PC-9 (cell line): ENCODE measurements at regions not wholly inside any gene's neighbourhood (a gene's known extent, or its start where the extent isn't known, plus 50 kb on each side); places are given as distances from the start of the nearest gene placed in this dataset.

Experiments used
- BruUV-seq: library from RNA; stranded (reverse); fragments of 400-500 nt; replicated peaks from 2 replicates; lab custom pipeline; 2021; lab: Mats Ljungman, UMichigan
- CTCF ChIA-PET: fragments of 300-600 bp; sonication (Branson Sonifier 250); formaldehyde crosslinking; loops from one replicate; lab custom pipeline; 2022; ENCODE audit warnings: antibody characterized with exemption; lab: Charles Lee
- POLR2A ChIA-PET: fragments of 300-600 bp; sonication (Branson Sonifier 250); formaldehyde crosslinking; loops from one replicate; lab custom pipeline; 2022; ENCODE audit warnings: antibody characterized with exemption; ENCODE audit not compliant: unreplicated experiment; lab: Charles Lee
- DNase-seq, 2 experiments: peaks; one replicate each; pipeline versions ENCODE4 v3.0.0 to v3.0.0-alpha.2; 2015 to 2022; ENCODE audit warnings: mixed read lengths in 1 of 2
- H2AFZ ChIP-seq: fragments of 200-600 bp; sonication (generic); 2 replicates; pipeline ENCODE4 v1.8.1; 2017; ENCODE audit warnings: antibody characterized with exemption
- H3F3A ChIP-seq: fragments of 200-600 bp; sonication (generic); 2 replicates; pipeline ENCODE4 v1.8.1; 2017; ENCODE audit warnings: antibody characterized with exemption, mild to moderate bottlenecking, low read depth; ENCODE audit not compliant: insufficient read depth
- H3K27ac ChIP-seq: fragments of 200-600 bp; sonication (generic); 2 replicates; pipeline ENCODE4 v1.6.1; 2016; ENCODE audit warnings: mixed run types
- H3K27me3 ChIP-seq: fragments of 200-600 bp; sonication (generic); 2 replicates; pipeline ENCODE4 v1.6.1; 2016; ENCODE audit warnings: low read depth, mixed run types; ENCODE audit not compliant: insufficient read depth
- H3K36me3 ChIP-seq: fragments of 200-600 bp; sonication (generic); 2 replicates; pipeline ENCODE4 v1.6.1; 2016; ENCODE audit warnings: low read depth, mixed run types
- H3K4me1 ChIP-seq: fragments of 200-600 bp; sonication (generic); replicated peaks from 2 replicates; pipeline ENCODE4 v1.6.1; 2016; ENCODE audit warnings: mixed run types; ENCODE audit not compliant: insufficient read depth
- H3K4me2 ChIP-seq: fragments of 200-600 bp; sonication (generic); 2 replicates; pipeline ENCODE4 v1.6.1; 2017; ENCODE audit warnings: mixed run types
- H3K4me3 ChIP-seq: fragments of 200-600 bp; sonication (generic); 2 replicates; pipeline ENCODE4 v1.6.1; 2016; ENCODE audit warnings: mixed run types
- H3K79me2 ChIP-seq: fragments of 200-600 bp; sonication (generic); 2 replicates; pipeline ENCODE4 v1.6.1; 2017; ENCODE audit warnings: low read depth, mixed run types
- H3K9me2 ChIP-seq: fragments of 200-600 bp; sonication (generic); 2 replicates; pipeline ENCODE4 v1.8.1; 2017; ENCODE audit warnings: mild to moderate bottlenecking; ENCODE audit not compliant: insufficient read depth
- H3K9me3 ChIP-seq: fragments of 200-600 bp; sonication (generic); 2 replicates; pipeline ENCODE4 v1.8.1; 2016; ENCODE audit warnings: low read depth; ENCODE audit not compliant: insufficient read depth
- H4K20me1 ChIP-seq: fragments of 200-600 bp; sonication (generic); 2 replicates; pipeline ENCODE4 v1.8.1; 2017; ENCODE audit not compliant: insufficient read depth
- CTCF ChIP-seq: fragments of 200-600 bp; sonication (generic); conservative IDR thresholded peaks from 2 replicates; pipeline ENCODE4 v1.6.1; 2017; ENCODE audit warnings: mixed run types, antibody characterized with exemption, mild to moderate bottlenecking, moderate library complexity
- EZH2 ChIP-seq: fragments of 200-600 bp; sonication (generic); IDR thresholded peaks from 2 replicates; pipeline ENCODE4 v1.8.0; 2017; ENCODE audit warnings: antibody characterized with exemption, low read depth
- intact Hi-C: fragments of 100-400 bp; cut with micrococcal nuclease; formaldehyde crosslinking; loops from one replicate; pipeline ENCODE4 v1.10.0; 2022; ENCODE audit not compliant: unreplicated experiment

DNA sequence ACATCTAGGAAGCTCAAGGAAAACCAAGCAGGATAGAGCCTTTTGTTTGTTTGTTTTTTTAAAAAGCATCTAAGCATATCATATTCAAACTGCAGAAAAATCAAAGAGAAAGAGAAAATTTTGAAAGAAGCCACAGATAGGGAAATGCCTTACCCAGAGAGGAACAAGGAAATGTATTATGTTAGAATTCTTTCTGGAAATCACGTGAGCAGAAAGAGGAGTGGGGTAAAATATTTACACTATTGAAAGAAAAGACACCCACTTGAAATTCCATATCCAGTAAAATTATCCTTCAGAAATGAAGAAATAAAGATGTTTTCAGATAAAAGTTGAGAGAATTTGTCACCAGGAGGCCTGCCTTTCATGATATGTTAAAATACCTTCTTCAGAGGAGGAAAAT is 775.7 kb upstream of the IGFBP3 start:
- CTCF ChIA-PET, result interaction anchor here (0.7 kb wide), 1 partner anchor 106 kb away, joined by 3 read pairs; no protein-coding TSS in a partner anchor
- Histone ChIP-seq H3F3A (no peaks in the 10 kb centered on the region), H3K27ac (no peak overlapping the region), H2AFZ (peak overlapping the region; percentile 34; the same call in 1 of the 2 replicates), H3K9me3 (peaks cover 9% of the 10 kb centered on the region; the same call in 1 of the 2 replicates), H3K27me3 (no peaks in the 10 kb centered on the region), H3K79me2 (no peaks in the 10 kb centered on the region), H3K4me1 (peaks cover 14% of the 10 kb centered on the region), H3K4me2 (no peak overlapping the region), H3K36me3 (no peaks in the 10 kb centered on the region), H3K9me2 (0 out of 2 replicates have a peak, but pooled peaks cover 8% of the 10 kb centered on the region), H3K4me3 (no peak overlapping the region), H4K20me1 (no peaks in the 10 kb centered on the region)
- POLR2A ChIA-PET, result no interaction called here
- DNase-seq, result no peak
- no peak for TF ChIP-seq EZH2
- TF ChIP-seq CTCF, result no peak
- BruUV-seq, result no TSS peak
- intact Hi-C loops, result no loop called here

DNA sequence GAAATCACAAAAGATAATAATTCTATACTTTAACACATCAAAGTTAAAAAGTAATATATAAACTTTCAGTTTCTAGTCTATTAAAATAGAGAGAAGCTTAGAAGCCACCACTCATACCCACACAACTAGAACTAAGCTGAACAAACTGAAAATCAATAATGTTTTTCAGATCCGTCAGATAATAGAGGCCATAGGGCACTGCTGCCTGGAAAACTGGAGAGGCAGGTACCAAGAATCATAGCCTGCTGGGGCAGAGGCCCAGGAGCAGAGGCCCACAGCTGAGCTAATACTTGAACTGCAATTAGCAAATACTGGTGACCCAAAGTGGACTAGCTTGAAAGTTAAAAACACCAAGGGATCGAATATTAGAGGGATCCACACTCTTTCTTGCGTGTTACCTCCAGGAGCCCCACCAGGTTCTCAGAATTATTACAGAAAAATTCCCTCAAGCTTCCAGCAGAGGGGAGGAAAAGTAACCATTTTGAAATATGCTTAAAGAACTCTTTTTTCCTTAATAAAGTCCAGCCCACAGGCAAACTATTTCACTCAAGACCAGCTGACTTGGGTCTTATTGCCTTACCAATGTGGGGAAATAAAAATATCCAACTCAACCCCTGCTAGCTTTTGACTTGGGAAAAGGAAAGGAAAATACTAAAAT is 774.1 kb upstream of the IGFBP3 start:
- intact Hi-C loops, result no loop called here
- CTCF ChIA-PET, result no interaction called here

DNA sequence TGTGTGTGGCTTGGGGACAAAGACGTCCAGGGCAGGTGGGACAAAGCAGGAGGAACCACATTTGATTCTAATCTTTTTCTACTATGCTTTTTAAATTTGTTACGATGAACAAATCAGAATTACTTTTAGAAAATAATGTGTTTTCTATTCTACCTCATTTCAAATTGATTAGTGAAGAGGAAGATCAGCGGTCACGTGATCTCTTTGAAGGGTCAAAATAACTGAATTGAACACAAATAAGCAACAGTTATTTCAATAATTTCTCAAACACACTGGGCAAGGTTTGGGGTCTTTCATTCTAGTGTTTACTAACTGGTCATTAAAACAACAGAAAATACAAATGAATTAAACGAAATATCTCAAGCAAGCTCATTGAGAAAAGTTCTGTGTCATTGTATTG is 773.0 kb upstream of the IGFBP3 start:
- peak overlapping the region; percentile 19; the same call in 1 of the 2 replicates for H2AFZ ChIP-seq
- H3K4me1 ChIP-seq, result peaks cover 14% of the 10 kb centered on the region
- no peak overlapping the region for H3K4me2 ChIP-seq
- ChIA-PET POLR2A (no interaction called here), CTCF (no interaction called here)
- H3K79me2 ChIP-seq, result no peaks in the 10 kb centered on the region
- no peaks in the 10 kb centered on the region for H3K36me3 ChIP-seq
- DNase-seq, result no peak
- TF ChIP-seq EZH2 (no peak), CTCF (no peak)
- no peaks in the 10 kb centered on the region for H3F3A ChIP-seq
- H3K9me3 ChIP-seq, result peaks cover 4% of the 10 kb centered on the region; the same call in 1 of the 2 replicates
- H3K9me2 ChIP-seq, result 0 out of 2 replicates have a peak, but pooled peaks cover 8% of the 10 kb centered on the region
- H3K27me3 ChIP-seq, result no peaks in the 10 kb centered on the region
- no peak overlapping the region for H3K4me3 ChIP-seq
- H3K27ac ChIP-seq, result no peak overlapping the region
- no peaks in the 10 kb centered on the region for H4K20me1 ChIP-seq
- intact Hi-C loops, result no loop called here
- BruUV-seq, result no TSS peak

More for the DNA sequence above, 774.1 kb upstream of the IGFBP3 start:
- peak in 1 of 2 experiments; percentile 41 for DNase-seq
- Histone ChIP-seq H3K36me3 (no peaks in the 10 kb centered on the region), H3K9me3 (peaks cover 8% of the 10 kb centered on the region; the same call in 1 of the 2 replicates), H3K4me1 (peaks cover 14% of the 10 kb centered on the region), H3K27me3 (no peaks in the 10 kb centered on the region), H3K4me3 (no peak overlapping the region), H3K4me2 (0 out of 2 replicates have a peak overlapping the region, but pooled peaks have one; percentile 8), H3K79me2 (no peaks in the 10 kb centered on the region), H3K27ac (no peak overlapping the region), H4K20me1 (no peaks in the 10 kb centered on the region), H3K9me2 (0 out of 2 replicates have a peak, but pooled peaks cover 8% of the 10 kb centered on the region), H3F3A (no peaks in the 10 kb centered on the region), H2AFZ (peak overlapping the region; percentile 20; the same call in 1 of the 2 replicates)
- TF ChIP-seq EZH2, result no peak
- TF ChIP-seq CTCF, result no peak; the same call in 1 of the 2 replicates
- BruUV-seq, result no TSS peak
- POLR2A ChIA-PET, result no interaction called here
